GM20000 (cell line): ENCODE measurements at regions not wholly inside any gene's neighbourhood (a gene's known extent, or its start where the extent isn't known, plus 50 kb on each side); places are given as distances from the start of the nearest gene placed in this dataset.

ENCODE experiments used
- DNase-seq: peaks from one replicate; pipeline ENCODE4 v3.0.0; 2012; ENCODE audit warnings: low spot score
- TF ChIP-seq, protein P1 (sequence below): IDR thresholded peaks from 2 replicates; pipeline ENCODE4 v1.5.1; 2012; ENCODE audit warnings: mild to moderate bottlenecking, control low read depth; ENCODE audit errors: extremely low read depth, missing control alignments

DNA sequence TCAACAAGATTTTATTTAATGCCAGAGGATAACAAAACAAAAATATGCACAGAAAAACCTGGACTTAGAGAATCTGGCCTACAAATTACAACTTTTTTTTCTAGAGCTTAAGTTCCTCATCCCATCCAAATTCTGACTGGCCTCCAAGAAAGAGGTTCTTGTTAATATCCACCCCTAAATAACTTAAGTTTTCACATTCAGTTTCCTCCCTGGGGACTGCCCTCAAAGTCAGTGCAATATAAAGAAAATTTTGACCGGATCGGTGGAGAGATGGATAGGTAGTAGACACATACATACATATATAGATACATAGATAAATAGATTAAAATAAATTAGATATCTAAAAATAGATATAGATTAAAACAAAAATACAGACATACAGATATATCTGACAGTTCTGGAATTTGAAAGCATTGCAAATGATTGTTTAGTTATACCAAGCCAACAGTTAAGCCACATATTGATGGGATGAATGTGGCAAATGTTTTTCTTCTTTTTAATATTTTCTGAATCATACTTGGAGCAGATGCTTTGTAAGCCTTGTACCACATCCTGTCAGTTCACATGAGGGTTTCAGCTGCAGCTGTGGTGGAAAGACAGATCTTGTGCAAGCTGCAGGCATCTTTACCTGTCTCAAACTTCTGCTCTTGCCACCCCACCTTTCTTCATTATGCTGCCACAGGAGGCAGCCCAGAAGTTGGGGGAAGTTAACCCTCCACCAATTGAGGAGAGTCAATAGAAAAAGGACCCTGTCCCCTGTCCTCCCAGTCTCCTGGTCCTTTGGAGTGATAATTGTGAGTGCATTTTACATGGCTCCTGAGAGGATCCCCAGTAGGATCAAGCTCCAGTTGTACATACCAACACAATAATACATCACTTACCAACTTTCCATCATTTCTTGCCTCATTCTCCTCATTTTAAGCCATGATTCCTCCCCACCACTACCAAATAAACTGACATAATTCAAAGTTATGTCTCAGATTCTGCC is 58.5 kb upstream of the PRDM8 start:
- DNase-seq = peak; percentile 7
- TF ChIP-seq, protein P1, sequence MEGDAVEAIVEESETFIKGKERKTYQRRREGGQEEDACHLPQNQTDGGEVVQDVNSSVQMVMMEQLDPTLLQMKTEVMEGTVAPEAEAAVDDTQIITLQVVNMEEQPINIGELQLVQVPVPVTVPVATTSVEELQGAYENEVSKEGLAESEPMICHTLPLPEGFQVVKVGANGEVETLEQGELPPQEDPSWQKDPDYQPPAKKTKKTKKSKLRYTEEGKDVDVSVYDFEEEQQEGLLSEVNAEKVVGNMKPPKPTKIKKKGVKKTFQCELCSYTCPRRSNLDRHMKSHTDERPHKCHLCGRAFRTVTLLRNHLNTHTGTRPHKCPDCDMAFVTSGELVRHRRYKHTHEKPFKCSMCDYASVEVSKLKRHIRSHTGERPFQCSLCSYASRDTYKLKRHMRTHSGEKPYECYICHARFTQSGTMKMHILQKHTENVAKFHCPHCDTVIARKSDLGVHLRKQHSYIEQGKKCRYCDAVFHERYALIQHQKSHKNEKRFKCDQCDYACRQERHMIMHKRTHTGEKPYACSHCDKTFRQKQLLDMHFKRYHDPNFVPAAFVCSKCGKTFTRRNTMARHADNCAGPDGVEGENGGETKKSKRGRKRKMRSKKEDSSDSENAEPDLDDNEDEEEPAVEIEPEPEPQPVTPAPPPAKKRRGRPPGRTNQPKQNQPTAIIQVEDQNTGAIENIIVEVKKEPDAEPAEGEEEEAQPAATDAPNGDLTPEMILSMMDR = no peak

DNA sequence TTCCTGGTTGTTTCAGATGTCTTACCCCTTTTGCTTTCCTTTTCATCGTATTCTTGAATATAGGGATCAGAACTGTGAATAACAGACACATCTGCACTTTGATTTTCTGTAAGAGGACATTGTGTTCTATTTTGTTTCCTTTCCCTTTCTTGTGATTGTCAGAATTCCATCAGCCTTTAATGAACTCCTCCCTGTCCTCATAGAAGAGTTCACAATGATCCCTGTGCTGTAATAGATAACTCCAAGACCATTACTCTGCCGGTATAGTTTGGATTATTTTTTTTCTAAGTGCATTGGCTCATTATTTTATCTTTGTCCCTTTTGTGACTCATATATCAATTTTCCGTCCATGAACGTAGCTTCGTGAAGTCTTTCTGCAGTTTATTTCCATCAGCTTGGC is 59.7 kb upstream of the PRDM8 start:
- TF ChIP-seq, protein P1 = no peak
- no peak for DNase-seq

DNA sequence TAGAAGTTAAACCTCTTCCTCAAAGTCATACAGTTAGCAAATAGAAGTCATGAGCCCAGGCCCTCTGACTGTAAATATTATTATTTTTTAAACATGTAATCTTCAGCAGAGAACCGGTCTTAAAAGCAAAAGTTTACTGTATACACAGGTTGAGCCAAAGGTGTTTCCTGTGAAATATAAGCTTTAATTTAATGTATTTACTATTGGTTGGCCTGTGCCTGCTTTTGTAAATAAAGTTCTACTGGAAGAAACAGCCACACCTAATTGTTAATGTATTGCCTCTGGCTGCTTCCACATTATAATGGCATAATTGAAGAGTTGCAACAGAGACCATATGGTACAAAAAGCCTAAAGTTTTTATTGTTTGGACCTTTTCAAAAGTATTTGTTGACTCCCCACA is 61.0 kb upstream of the PRDM8 start:
- DNase-seq = no peak
- TF ChIP-seq, protein P1 = no peak

DNA sequence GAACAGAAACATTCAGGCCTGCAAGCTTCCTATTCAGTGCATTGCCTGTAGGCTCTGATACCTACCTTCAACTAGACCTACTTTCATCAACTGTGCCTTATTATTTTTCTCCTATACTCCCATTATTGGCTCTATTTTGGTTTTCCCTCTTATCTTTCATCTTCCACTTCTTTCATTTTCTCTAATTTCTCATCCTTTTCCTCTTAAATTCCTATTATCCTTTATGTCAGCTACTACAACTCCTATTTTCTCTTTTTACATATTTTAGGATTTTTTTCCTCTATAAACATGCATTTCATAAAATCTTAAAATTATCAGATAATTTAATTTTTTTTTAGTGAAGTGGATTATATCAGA is 61.6 kb upstream of the PRDM8 start:
- TF ChIP-seq, protein P1 = no peak
- DNase-seq = no peak

DNA sequence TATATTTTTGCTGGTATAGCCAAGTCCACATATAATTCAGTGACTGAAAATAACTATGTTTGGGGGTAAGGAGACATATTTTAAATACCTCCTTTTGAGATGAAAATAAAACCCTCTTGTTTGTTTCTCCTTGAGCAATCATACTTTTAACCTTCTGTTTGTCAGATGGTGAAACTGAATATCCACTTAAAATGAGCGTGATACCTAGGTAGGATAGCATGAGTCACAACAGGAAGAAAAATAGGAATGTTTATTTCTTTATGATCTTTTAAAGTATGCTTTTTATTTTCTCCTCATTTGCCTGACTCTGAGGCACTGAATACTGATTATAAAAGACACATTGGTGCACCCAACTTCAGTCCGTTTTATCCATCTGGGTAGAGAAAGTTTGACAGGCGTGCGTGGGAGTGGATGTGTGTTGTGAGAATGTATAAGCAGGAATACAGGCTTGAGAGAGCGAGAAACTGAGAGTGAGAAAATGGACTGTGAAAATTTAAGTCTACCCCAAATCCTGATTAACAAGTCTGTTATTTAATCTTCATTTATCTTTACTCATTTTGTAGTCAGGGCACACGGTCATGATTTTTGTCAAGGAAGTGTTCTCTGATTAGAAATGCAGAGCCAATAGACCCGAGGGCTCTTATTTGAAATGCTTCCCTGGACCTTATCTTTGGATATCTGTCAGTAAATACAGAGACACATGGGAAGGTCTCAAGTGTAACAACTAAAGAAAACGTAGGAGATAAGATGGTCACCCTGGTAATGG is 62.1 kb upstream of the ANTXR2 start:
- DNase-seq = no peak
- TF ChIP-seq, protein P1 = no peak

DNA sequence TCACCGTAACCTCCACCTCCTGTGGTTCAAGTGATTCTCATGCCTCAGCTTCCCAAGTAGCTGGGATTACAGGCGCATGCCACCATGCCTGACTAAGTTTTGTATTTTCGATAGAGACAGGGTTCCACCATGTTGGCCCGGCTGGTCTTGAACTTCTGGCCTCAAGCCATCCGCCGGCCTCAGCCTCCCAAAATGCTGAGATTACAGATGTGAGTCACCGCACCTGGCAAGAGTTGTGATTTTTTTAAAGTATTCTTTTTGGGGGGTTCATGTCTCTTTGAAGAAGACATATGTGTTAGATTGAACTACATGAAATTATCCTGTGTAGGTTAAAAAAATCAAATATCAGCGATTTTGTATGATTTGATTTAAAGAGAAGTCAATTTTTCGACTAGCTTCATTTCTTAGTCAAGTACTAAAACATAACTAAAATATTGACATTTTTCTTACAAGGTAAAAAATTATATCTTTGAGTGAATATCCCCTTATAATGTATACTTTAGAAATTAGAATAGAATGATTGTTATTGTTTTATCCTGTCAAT is 60.3 kb upstream of the ANTXR2 start:
- TF ChIP-seq, protein P1 = no peak
- no peak for DNase-seq

DNA sequence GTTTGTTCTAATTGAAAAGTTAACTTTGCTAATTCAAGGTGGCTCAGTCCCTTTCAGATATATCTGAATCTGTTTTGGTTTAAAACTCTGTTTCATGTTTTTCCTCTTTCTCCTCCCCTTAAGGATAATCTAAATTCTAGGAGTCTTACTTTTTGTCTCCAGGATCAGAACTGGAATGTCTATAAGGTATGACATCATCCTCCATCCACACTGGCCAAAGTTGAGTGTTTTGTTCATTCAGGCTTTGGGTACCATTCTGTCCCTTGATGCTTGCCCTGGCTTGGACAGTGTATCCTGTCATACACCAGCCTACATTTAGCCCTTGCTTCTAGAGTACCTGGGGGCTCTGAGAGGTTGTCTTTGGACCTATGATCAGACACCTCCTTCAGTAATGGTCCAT is 56.8 kb upstream of the ANTXR2 start:
- TF ChIP-seq, protein P1 = no peak
- DNase-seq = no peak
